Fibroblast of the aortic adventitia (primary cell): ENCODE measurements at regions not wholly inside any gene's neighbourhood (a gene's known extent, or its start where the extent isn't known, plus 50 kb on each side); places are given as distances from the start of the nearest gene placed in this dataset.
A peak's percentile ranks its signal among the peaks of the same experiment; 100 is the strongest.

Source experiments
- DNase-seq: peaks from one replicate; pipeline ENCODE4 v3.0.0-alpha.2; 2010; ENCODE audit warnings: low read depth
- H3K4me3 ChIP-seq: 2 replicates; pipeline ENCODE4 v1.5.1; 2011; ENCODE audit warnings: low read depth, mild to moderate bottlenecking, control low read depth, low read length, moderate library complexity
- TF ChIP-seq, protein P1 (sequence below): IDR thresholded peaks from 2 replicates; pipeline ENCODE4 v1.5.1; 2011; ENCODE audit warnings: mild to moderate bottlenecking, low read length, control low read depth, inconsistent platforms; ENCODE audit not compliant: insufficient read depth

DNA sequence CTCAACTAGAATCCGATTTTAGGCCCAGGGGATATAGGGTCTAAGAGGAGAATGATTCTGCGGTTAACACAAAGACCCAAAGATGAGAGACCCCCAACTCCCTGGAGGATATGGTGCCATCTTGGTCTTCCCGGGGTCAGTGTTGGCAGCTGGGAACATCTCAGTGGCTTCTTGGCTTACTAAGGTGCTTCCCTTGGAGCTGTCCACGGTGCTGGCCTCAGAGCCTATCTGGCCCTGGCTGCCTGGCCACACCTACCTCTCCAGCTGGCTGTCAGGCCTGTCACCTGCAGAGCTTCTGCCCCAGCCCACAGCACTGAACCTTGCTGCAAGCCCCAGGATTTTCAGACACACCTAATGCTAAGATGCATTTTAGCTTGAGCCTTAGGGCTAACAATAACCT lies 70.7 kb upstream of the THY1 start:
- TF ChIP-seq, protein P1, sequence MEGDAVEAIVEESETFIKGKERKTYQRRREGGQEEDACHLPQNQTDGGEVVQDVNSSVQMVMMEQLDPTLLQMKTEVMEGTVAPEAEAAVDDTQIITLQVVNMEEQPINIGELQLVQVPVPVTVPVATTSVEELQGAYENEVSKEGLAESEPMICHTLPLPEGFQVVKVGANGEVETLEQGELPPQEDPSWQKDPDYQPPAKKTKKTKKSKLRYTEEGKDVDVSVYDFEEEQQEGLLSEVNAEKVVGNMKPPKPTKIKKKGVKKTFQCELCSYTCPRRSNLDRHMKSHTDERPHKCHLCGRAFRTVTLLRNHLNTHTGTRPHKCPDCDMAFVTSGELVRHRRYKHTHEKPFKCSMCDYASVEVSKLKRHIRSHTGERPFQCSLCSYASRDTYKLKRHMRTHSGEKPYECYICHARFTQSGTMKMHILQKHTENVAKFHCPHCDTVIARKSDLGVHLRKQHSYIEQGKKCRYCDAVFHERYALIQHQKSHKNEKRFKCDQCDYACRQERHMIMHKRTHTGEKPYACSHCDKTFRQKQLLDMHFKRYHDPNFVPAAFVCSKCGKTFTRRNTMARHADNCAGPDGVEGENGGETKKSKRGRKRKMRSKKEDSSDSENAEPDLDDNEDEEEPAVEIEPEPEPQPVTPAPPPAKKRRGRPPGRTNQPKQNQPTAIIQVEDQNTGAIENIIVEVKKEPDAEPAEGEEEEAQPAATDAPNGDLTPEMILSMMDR: no peak
- H3K4me3 ChIP-seq: no peak overlapping the region
- peak; percentile 36 for DNase-seq

DNA sequence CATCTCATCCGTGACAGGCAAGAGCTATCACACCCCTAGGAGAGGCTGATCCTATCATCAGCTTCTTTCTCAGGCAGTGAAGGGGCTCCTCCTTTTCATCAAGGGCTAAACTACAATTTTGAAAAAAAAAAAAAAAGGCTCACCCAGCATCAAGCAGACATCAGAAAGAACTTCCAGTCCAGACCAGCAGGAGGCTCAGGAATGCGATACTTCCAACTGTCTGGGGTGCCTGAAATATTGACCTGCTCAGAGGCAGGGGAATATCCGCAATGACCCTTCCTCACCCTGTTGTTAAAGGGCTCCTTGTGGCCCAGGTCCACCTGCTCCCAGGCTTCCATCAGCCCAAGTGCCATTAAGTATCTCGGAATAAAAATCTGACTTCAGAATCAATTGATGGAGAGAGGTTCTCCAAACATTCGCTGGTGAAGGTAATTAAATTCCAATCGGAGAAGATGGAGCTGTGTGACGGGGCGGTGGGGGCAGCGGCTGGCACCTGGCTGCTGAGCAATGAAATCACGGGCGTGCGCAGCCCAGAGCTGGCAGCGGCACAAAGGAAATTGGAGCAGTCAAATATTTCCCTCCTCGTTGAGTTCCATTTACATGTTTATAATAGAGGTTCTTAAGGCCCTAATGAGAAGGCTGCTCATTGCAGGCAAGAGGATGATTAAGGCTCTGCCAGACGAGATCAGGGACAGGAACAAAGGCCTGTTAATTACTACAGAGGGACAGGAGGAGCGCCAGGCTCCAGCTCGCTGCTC lies 69.0 kb upstream of the THY1 start:
- TF ChIP-seq, protein P1: peak; percentile 63
- DNase-seq: peak; percentile 48

DNA sequence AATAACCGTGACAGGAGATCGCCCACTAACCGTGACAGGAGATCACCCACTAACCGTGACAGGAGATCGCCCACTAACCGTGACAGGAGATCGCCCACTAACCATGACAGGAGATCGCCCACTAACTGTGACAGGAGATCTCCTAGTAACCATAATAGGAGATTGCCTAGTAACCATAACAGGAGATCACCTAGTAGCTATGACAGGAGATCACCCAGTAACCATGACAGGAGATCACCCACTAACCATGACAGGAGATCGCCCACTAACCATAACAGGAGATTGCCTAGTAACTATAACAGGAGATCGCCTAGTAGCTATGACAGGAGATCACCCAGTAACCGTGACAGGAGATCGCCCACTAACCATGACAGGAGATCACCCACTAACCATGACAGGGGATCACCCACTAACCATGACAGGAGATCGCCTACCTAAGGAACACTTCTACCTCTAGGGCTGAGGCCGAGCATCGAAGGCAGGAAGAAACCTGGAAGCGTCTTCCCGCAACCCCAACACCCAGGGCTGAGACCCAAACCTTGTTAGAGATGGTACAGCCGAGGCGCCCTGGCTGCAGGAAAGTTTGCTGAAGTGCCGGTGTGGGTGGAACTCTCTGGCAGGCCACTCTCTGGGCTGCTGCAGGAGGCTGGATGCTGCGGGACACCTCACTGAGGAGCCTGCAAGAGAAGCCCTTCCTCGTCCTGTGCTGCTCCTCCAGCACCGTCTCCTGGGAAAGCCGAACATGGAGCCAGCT lies 67.5 kb upstream of the THY1 start:
- H3K4me3 ChIP-seq: no peak overlapping the region
- DNase-seq: no peak
- TF ChIP-seq, protein P1: no peak

More for the DNA sequence above, 69.0 kb upstream of the THY1 start:
- no peak overlapping the region for H3K4me3 ChIP-seq

DNA sequence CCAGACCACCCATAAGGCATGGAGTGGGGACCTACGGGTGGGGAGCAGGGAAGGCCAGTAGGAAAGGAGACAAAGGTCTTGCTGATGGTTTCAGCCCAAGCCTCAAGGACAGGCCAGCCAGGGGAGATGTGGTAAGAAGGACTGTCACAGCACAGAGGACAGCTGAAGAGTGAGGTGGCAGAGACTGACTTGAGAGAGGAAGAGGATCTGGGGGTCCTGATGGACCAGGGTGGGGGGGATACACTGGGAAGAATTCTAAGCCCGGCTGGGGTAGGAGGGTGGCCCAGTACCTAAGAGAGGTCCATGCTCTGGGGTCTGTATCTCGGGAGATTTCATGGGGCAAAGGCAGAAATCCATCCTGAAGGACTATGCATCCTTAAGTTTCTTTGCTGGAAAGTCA lies 66.1 kb upstream of the THY1 start:
- no peak for DNase-seq

DNA sequence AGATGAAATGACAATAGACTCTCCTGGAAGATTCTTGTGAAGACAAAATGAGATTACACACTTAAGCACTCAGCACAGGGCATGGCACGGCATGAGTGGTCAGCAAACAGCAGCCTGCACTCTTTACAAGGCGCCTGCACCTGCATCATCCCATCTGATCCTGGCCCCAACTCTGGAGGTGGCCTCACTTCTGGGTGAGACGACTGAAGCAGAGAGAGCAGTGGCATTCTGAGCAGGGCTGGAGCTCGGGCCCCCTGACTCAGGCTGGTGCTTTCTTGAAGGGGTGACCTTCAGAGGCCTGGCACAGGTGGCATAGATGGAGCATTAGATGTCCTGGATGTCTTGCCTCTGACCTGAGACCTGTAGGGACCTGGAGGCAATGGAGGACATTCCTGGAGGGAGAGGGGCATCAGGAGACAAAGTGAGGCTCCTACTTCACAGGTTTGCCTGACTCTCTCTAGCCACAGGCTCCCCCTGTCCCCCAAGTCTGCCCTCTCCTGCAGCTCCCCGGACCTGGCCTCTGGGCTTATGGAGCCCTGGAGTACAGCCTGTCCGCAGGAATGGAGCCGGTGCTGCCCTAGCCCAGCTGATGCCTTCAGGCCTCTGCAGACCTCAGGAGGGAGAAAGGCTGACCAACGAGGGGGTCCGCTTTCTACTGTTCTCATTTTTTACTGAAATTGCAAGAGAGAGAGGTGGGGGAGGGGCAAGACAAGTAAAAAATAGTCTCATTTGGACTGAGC lies 65.5 kb upstream of the THY1 start:
- TF ChIP-seq, protein P1: no peak
- DNase-seq: no peak
- no peak overlapping the region for H3K4me3 ChIP-seq

More for the DNA sequence above, 66.1 kb upstream of the THY1 start:
- no peak overlapping the region for H3K4me3 ChIP-seq
- TF ChIP-seq, protein P1: no peak

DNA sequence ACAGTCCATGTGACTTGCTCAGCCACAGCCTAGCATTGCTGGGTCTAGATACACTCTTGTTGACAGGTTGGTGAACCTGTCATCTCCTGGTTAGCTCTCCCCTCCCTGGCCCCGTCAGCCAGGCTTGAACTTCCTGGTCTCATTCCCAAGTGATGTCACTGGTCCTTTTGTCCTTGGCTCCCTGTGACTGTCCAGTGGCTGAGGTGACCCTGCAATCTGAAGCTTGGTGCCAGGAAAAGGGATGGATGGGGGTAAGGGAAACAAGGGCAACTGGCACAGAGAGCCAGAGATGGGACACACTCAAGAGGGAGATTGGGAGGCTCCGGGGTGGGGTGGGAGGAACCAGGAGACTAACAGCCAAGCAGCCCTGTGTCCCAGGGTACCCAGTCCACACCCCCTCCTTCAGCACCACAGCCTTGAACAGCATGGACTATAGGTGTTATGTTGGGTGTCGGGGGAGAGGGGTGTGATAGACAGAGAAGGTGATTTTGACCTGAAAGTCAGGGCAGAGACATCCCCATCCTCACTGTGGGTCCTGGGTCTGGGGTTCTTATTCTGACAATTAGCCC lies 63.8 kb upstream of the THY1 start:
- TF ChIP-seq, protein P1: no peak
- no peak overlapping the region for H3K4me3 ChIP-seq
- no peak for DNase-seq
